ENCODE measurements at regions not wholly inside any gene's neighbourhood (a gene's known extent, or its start where the extent isn't known, plus 50 kb on each side); places are given as distances from the start of the nearest gene placed in this dataset.

DNA sequence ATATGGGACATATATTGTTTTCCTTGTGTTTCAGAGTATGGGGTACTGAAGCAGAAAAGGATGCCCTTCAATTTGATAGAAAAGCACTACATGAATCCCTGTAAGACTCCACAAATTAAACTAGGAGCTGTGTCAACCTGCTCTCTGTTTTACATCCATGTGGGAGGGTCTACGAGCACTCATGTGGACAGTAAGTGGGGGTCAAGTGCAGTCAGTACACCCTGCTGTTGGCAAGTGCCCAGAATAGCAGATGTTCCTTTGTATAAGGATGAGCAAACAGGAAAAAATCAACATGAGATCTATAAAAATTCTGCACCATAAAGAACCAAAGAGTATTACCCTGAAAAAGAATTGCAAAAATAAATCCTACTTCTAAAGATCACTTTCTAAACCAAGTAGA, 659.9 kb downstream of the SI start:
- no peaks in the 10 kb centered on the region for H3K27me3 ChIP-seq (ENCODE audit: insufficient read depth)
- H3K36me3 ChIP-seq (replicated peaks in 1 of 2; ENCODE audit: control insufficient read depth in 1 of 2, insufficient read depth in 2 of 2, low read length in 1 of 2): no peaks in the 10 kb centered on the region
- 7% methylated on average over 1 of the region's 1 CpG for WGBS (ENCODE audit: low lambda C conversion rate)
- TF ChIP-seq NRF1 (IDR thresholded peaks at IDR 0.05; ENCODE audit: low read depth, low read length): no peak
- TF ChIP-seq EP300 (IDR thresholded peaks at IDR 0.05; ENCODE audit: borderline replicate concordance in 1 of 2, low read depth in 1 of 2, low read length in 1 of 2): no peak
- TF ChIP-seq, protein P1, sequence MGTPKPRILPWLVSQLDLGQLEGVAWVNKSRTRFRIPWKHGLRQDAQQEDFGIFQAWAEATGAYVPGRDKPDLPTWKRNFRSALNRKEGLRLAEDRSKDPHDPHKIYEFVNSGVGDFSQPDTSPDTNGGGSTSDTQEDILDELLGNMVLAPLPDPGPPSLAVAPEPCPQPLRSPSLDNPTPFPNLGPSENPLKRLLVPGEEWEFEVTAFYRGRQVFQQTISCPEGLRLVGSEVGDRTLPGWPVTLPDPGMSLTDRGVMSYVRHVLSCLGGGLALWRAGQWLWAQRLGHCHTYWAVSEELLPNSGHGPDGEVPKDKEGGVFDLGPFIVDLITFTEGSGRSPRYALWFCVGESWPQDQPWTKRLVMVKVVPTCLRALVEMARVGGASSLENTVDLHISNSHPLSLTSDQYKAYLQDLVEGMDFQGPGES (IDR thresholded peaks at IDR 0.05; ENCODE audit: low read depth, low read length): no peak
- TF ChIP-seq FOXJ3 (CRISPR knock-in tag; IDR thresholded peaks at IDR 0.05): no peak
- no peak for TF ChIP-seq ELF1 (IDR thresholded peaks at IDR 0.05)
- TF ChIP-seq, protein P2, sequence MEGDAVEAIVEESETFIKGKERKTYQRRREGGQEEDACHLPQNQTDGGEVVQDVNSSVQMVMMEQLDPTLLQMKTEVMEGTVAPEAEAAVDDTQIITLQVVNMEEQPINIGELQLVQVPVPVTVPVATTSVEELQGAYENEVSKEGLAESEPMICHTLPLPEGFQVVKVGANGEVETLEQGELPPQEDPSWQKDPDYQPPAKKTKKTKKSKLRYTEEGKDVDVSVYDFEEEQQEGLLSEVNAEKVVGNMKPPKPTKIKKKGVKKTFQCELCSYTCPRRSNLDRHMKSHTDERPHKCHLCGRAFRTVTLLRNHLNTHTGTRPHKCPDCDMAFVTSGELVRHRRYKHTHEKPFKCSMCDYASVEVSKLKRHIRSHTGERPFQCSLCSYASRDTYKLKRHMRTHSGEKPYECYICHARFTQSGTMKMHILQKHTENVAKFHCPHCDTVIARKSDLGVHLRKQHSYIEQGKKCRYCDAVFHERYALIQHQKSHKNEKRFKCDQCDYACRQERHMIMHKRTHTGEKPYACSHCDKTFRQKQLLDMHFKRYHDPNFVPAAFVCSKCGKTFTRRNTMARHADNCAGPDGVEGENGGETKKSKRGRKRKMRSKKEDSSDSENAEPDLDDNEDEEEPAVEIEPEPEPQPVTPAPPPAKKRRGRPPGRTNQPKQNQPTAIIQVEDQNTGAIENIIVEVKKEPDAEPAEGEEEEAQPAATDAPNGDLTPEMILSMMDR (IDR thresholded peaks at IDR 0.05): no peak
- no peak for TF ChIP-seq NFIC (IDR thresholded peaks at IDR 0.05; ENCODE audit: borderline replicate concordance)
- TF ChIP-seq TEAD4 (IDR thresholded peaks at IDR 0.05; ENCODE audit: borderline replicate concordance, insufficient read depth): no peak
- TF ChIP-seq, protein P3, sequence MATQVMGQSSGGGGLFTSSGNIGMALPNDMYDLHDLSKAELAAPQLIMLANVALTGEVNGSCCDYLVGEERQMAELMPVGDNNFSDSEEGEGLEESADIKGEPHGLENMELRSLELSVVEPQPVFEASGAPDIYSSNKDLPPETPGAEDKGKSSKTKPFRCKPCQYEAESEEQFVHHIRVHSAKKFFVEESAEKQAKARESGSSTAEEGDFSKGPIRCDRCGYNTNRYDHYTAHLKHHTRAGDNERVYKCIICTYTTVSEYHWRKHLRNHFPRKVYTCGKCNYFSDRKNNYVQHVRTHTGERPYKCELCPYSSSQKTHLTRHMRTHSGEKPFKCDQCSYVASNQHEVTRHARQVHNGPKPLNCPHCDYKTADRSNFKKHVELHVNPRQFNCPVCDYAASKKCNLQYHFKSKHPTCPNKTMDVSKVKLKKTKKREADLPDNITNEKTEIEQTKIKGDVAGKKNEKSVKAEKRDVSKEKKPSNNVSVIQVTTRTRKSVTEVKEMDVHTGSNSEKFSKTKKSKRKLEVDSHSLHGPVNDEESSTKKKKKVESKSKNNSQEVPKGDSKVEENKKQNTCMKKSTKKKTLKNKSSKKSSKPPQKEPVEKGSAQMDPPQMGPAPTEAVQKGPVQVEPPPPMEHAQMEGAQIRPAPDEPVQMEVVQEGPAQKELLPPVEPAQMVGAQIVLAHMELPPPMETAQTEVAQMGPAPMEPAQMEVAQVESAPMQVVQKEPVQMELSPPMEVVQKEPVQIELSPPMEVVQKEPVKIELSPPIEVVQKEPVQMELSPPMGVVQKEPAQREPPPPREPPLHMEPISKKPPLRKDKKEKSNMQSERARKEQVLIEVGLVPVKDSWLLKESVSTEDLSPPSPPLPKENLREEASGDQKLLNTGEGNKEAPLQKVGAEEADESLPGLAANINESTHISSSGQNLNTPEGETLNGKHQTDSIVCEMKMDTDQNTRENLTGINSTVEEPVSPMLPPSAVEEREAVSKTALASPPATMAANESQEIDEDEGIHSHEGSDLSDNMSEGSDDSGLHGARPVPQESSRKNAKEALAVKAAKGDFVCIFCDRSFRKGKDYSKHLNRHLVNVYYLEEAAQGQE (IDR thresholded peaks at IDR 0.05; ENCODE audit: low read depth, low read length): no peak
- TF ChIP-seq, protein P4, sequence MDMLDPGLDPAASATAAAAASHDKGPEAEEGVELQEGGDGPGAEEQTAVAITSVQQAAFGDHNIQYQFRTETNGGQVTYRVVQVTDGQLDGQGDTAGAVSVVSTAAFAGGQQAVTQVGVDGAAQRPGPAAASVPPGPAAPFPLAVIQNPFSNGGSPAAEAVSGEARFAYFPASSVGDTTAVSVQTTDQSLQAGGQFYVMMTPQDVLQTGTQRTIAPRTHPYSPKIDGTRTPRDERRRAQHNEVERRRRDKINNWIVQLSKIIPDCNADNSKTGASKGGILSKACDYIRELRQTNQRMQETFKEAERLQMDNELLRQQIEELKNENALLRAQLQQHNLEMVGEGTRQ (IDR thresholded peaks at IDR 0.05; ENCODE audit: borderline replicate concordance, low read depth, low read length): no peak
- no peak for TF ChIP-seq RXRA (IDR thresholded peaks at IDR 0.05; ENCODE audit: borderline replicate concordance, low read depth)
- no peak for TF ChIP-seq MEF2A (IDR thresholded peaks at IDR 0.05; ENCODE audit: borderline replicate concordance, low read depth)
- TF ChIP-seq RAD21 (IDR thresholded peaks at IDR 0.05; ENCODE audit: low read length): no peak
- TF ChIP-seq GABPA (IDR thresholded peaks at IDR 0.05; ENCODE audit: low read depth): no peak
- no peak for TF ChIP-seq FOXM1 (IDR thresholded peaks at IDR 0.05; ENCODE audit: low read depth)
- no peak for TF ChIP-seq RCOR1 (IDR thresholded peaks at IDR 0.05; ENCODE audit: low read length)
- TF ChIP-seq GATA2 (CRISPR knock-in tag; IDR thresholded peaks at IDR 0.05): no peak
- TF ChIP-seq CHD2 (IDR thresholded peaks at IDR 0.05; ENCODE audit: low read length, partially characterized antibody): no peak
- no peak for TF ChIP-seq TCF12 (IDR thresholded peaks at IDR 0.05)
- ChIA-PET POLR2A (no interaction called here), CTCF (no interaction called here)
- H3K9me3 ChIP-seq: no peaks in the 10 kb centered on the region
- no peak overlapping the region for H3K27ac ChIP-seq (ENCODE audit: low read depth in 2 of 2, low read length in 1 of 2)
- H3K9ac ChIP-seq: no peak overlapping the region
- no peaks in the 10 kb centered on the region for H4K20me1 ChIP-seq (ENCODE audit: insufficient read depth)
- no peak overlapping the region for H3K4me2 ChIP-seq
- H3K4me3 ChIP-seq (ENCODE audit: low read depth in 2 of 2, low read length in 1 of 2): no peak overlapping the region
- no peaks in the 10 kb centered on the region; a peak in 1 of 4 replicates for H3K4me1 ChIP-seq (ENCODE audit: control insufficient read depth in 1 of 2, insufficient read depth in 2 of 2, low read depth in 1 of 2, low read length in 1 of 2)
- H3F3A ChIP-seq (replicated peaks; ENCODE audit: insufficient read depth): no peaks in the 10 kb centered on the region
- no peak overlapping the region for H2AFZ ChIP-seq (ENCODE audit: low read depth)
- no peaks in the 10 kb centered on the region for H3K79me2 ChIP-seq (ENCODE audit: insufficient read depth)
- no peaks in the 10 kb centered on the region for H3K9me2 ChIP-seq
- DNase-seq: no peak

Data from SK-N-SH (cell line).